ENCODE measurements at regions not wholly inside any gene's neighbourhood (a gene's known extent, or its start where the extent isn't known, plus 50 kb on each side); places are given as distances from the start of the nearest gene placed in this dataset.
"Not testable (repeated sequence)": the region's sequence is repeated elsewhere in the genome, so short reads cannot be mapped to it uniquely, and the experiment has no call there.

- POLR2A ChIA-PET: no interaction called here
- Mint-ChIP-seq H3K27ac (no peak overlapping the region), H3K4me1 (ENCODE audit: low read depth) (no peaks in the 10 kb centered on the region), H3K27me3 (no peaks in the 10 kb centered on the region), H3K9me3 (peaks cover 16% of the 10 kb centered on the region), H3K36me3 (no peaks in the 10 kb centered on the region), H3K4me3 (no peak overlapping the region)
- intact Hi-C loops (cut with micrococcal nuclease): no loop called here
- no peak for DNase-seq
- CTCF ChIA-PET: no interaction called here
Observed at GRCh38 chr21:22311741-22312462, 1313.7 kb downstream of the NCAM2 start.

- POLR2A ChIA-PET: no interaction called here
- no peaks in the 10 kb centered on the region for H3K4me1 Mint-ChIP-seq (ENCODE audit: low read depth)
- H3K9me3 Mint-ChIP-seq: peaks cover 14% of the 10 kb centered on the region
- no peak overlapping the region for H3K27ac Mint-ChIP-seq
- CTCF ChIA-PET: interaction anchor here (0.6 kb wide), 1 partner anchor 51 kb away, joined by 3 read pairs; no protein-coding TSS in a partner anchor
- no peak for DNase-seq
- intact Hi-C loops (cut with micrococcal nuclease): no loop called here
- no peak overlapping the region for H3K4me3 Mint-ChIP-seq
- H3K36me3 Mint-ChIP-seq: no peaks in the 10 kb centered on the region
- H3K27me3 Mint-ChIP-seq: no peaks in the 10 kb centered on the region
Observed at GRCh38 chr21:22314963-22315362, 1316.8 kb downstream of the NCAM2 start.

GRCh38 chr21:22319435-22319834, 1321.2 kb downstream of the NCAM2 start:
- Mint-ChIP-seq H3K27ac (no peak overlapping the region), H3K36me3 (no peaks in the 10 kb centered on the region), H3K27me3 (no peaks in the 10 kb centered on the region), H3K4me1 (ENCODE audit: low read depth) (no peaks in the 10 kb centered on the region), H3K9me3 (peaks cover 2% of the 10 kb centered on the region), H3K4me3 (no peak overlapping the region)
- DNase-seq: no peak
- intact Hi-C loops (cut with micrococcal nuclease): no loop called here
- ChIA-PET POLR2A (no interaction called here), CTCF (no interaction called here)

GRCh38 chr21:22342889-22343288, 1344.7 kb downstream of the NCAM2 start:
- intact Hi-C loops (cut with micrococcal nuclease): no loop called here
- H3K27me3 Mint-ChIP-seq: no peaks in the 10 kb centered on the region
- POLR2A ChIA-PET: no interaction called here
- no peak overlapping the region for H3K27ac Mint-ChIP-seq
- CTCF ChIA-PET: no interaction called here
- DNase-seq: no peak
- H3K4me1 Mint-ChIP-seq (ENCODE audit: low read depth): no peaks in the 10 kb centered on the region
- no peak overlapping the region for H3K4me3 Mint-ChIP-seq
- no peaks in the 10 kb centered on the region for H3K36me3 Mint-ChIP-seq
- H3K9me3 Mint-ChIP-seq: peaks cover 37% of the 10 kb centered on the region

GRCh38 chr21:22343303-22343702, 1345.1 kb downstream of the NCAM2 start:
- DNase-seq: no peak
- Mint-ChIP-seq H3K27ac (no peak overlapping the region), H3K27me3 (no peaks in the 10 kb centered on the region), H3K36me3 (no peaks in the 10 kb centered on the region), H3K9me3 (peaks cover 40% of the 10 kb centered on the region), H3K4me3 (no peak overlapping the region), H3K4me1 (ENCODE audit: low read depth) (no peaks in the 10 kb centered on the region)
- intact Hi-C loops (cut with micrococcal nuclease): no loop called here
- ChIA-PET CTCF (no interaction called here), POLR2A (no interaction called here)

- ChIA-PET POLR2A (no interaction called here), CTCF (no interaction called here)
- no peaks in the 10 kb centered on the region for H3K36me3 Mint-ChIP-seq
- H3K4me3 Mint-ChIP-seq: no peak overlapping the region
- H3K9me3 Mint-ChIP-seq: peaks cover 40% of the 10 kb centered on the region
- no peak for DNase-seq
- no peaks in the 10 kb centered on the region for H3K27me3 Mint-ChIP-seq
- no peak overlapping the region for H3K27ac Mint-ChIP-seq
- H3K4me1 Mint-ChIP-seq (ENCODE audit: low read depth): no peaks in the 10 kb centered on the region
- intact Hi-C loops (cut with micrococcal nuclease): no loop called here
Observed at GRCh38 chr21:22343721-22344120, 1345.5 kb downstream of the NCAM2 start.

GRCh38 chr21:22345624-22346023, 1347.4 kb downstream of the NCAM2 start:
- Mint-ChIP-seq H3K27ac (no peak overlapping the region), H3K4me1 (ENCODE audit: low read depth) (no peaks in the 10 kb centered on the region), H3K4me3 (no peak overlapping the region), H3K9me3 (peaks cover 30% of the 10 kb centered on the region), H3K27me3 (no peaks in the 10 kb centered on the region), H3K36me3 (no peaks in the 10 kb centered on the region)
- CTCF ChIA-PET: no interaction called here
- DNase-seq: no peak
- POLR2A ChIA-PET: no interaction called here
- intact Hi-C loops (cut with micrococcal nuclease): no loop called here

- intact Hi-C loops (cut with micrococcal nuclease): no loop called here
- Mint-ChIP-seq H3K27ac (no peak overlapping the region), H3K27me3 (no peaks in the 10 kb centered on the region), H3K9me3 (peaks cover 26% of the 10 kb centered on the region), H3K36me3 (no peaks in the 10 kb centered on the region), H3K4me1 (ENCODE audit: low read depth) (no peaks in the 10 kb centered on the region), H3K4me3 (no peak overlapping the region)
- DNase-seq: no peak
- CTCF ChIA-PET: no interaction called here
- POLR2A ChIA-PET: no interaction called here
Observed at GRCh38 chr21:22346576-22346975, 1348.4 kb downstream of the NCAM2 start.

- CTCF ChIA-PET: no interaction called here
- Mint-ChIP-seq H3K27ac (no peak overlapping the region), H3K4me3 (no peak overlapping the region), H3K4me1 (ENCODE audit: low read depth) (no peaks in the 10 kb centered on the region), H3K9me3 (peaks cover 23% of the 10 kb centered on the region), H3K36me3 (no peaks in the 10 kb centered on the region), H3K27me3 (no peaks in the 10 kb centered on the region)
- no peak for DNase-seq
- POLR2A ChIA-PET: no interaction called here
- intact Hi-C loops (cut with micrococcal nuclease): no loop called here
Observed at GRCh38 chr21:22351076-22351475, 1352.9 kb downstream of the NCAM2 start.

GRCh38 chr21:22352088-22352487, 1353.9 kb downstream of the NCAM2 start:
- H3K4me1 Mint-ChIP-seq (ENCODE audit: low read depth): no peaks in the 10 kb centered on the region
- H3K27me3 Mint-ChIP-seq: no peaks in the 10 kb centered on the region
- peaks cover 16% of the 10 kb centered on the region for H3K9me3 Mint-ChIP-seq
- DNase-seq: no peak
- intact Hi-C loops (cut with micrococcal nuclease): no loop called here
- no peak overlapping the region for H3K4me3 Mint-ChIP-seq
- no peaks in the 10 kb centered on the region for H3K36me3 Mint-ChIP-seq
- CTCF ChIA-PET: no interaction called here
- POLR2A ChIA-PET: no interaction called here
- no peak overlapping the region for H3K27ac Mint-ChIP-seq

- H3K27me3 Mint-ChIP-seq: no peaks in the 10 kb centered on the region
- POLR2A ChIA-PET: no interaction called here
- CTCF ChIA-PET: no interaction called here
- H3K9me3 Mint-ChIP-seq: peaks cover 5% of the 10 kb centered on the region
- DNase-seq: no peak
- intact Hi-C loops (cut with micrococcal nuclease): no loop called here
- no peaks in the 10 kb centered on the region for H3K4me1 Mint-ChIP-seq (ENCODE audit: low read depth)
- no peak overlapping the region for H3K27ac Mint-ChIP-seq
- no peaks in the 10 kb centered on the region for H3K36me3 Mint-ChIP-seq
- no peak overlapping the region for H3K4me3 Mint-ChIP-seq
Observed at GRCh38 chr21:22355949-22356348, 1357.7 kb downstream of the NCAM2 start.

GRCh38 chr21:22356663-22357062, 1358.5 kb downstream of the NCAM2 start:
- POLR2A ChIA-PET: no interaction called here
- H3K27ac Mint-ChIP-seq: no peak overlapping the region
- CTCF ChIA-PET: no interaction called here

GRCh38 chr21:22359599-22359998, 1361.4 kb downstream of the NCAM2 start:
- H3K27ac Mint-ChIP-seq; intact Hi-C loops (cut with micrococcal nuclease); CTCF ChIA-PET; H3K36me3 Mint-ChIP-seq; POLR2A ChIA-PET; H3K4me1 Mint-ChIP-seq (ENCODE audit: low read depth); H3K27me3 Mint-ChIP-seq; H3K4me3 Mint-ChIP-seq; DNase-seq; H3K9me3 Mint-ChIP-seq: not testable (repeated sequence)

More at GRCh38 chr21:22356663-22357062, 1358.5 kb downstream of the NCAM2 start:
- intact Hi-C loops (cut with micrococcal nuclease): no loop called here
- no peaks in the 10 kb centered on the region for H3K36me3 Mint-ChIP-seq
- H3K9me3 Mint-ChIP-seq: peaks cover 5% of the 10 kb centered on the region
- DNase-seq: no peak
- H3K27me3 Mint-ChIP-seq: no peaks in the 10 kb centered on the region
- H3K4me1 Mint-ChIP-seq (ENCODE audit: low read depth): no peaks in the 10 kb centered on the region
- H3K4me3 Mint-ChIP-seq: no peak overlapping the region

Measured in activated CD4-positive, alpha-beta memory T cell treated with anti-CD3 and anti-CD28 coated beads for 36 hours (primary cell).